Stomach (tissue), 8 donors: ENCODE measurements at regions not wholly inside any gene's neighbourhood (a gene's known extent, or its start where the extent isn't known, plus 50 kb on each side); places are given as distances from the start of the nearest gene placed in this dataset.

Experiments used
- DNase-seq, 2 donors: peaks; one replicate each; pipeline versions ENCODE4 v3.0.0 to v3.0.0-alpha.2; 2013 to 2019
- H3K27ac ChIP-seq, 5 donors: fragments of 200-600 bp in 4 of 5; sonication (generic) in 4 of 5; one replicate each; pipeline ENCODE4 v1.5.1; 2013 to 2019; ENCODE audit warnings: mild to moderate bottlenecking in 1 of 5, moderate library complexity in 1 of 5
- H3K27me3 ChIP-seq, 3 donors: fragments of 200-600 bp; sonication (generic); one replicate each; pipeline ENCODE4 v1.5.1; 2017 to 2019; ENCODE audit warnings: mixed run types in 1 of 3
- H3K36me3 ChIP-seq, 4 donors: fragments of 200-600 bp; sonication (generic); 1 replicate in 3 of 4; 2 replicates in 1 of 4; pipeline ENCODE4 v1.5.1; 2016 to 2019
- H3K4me1 ChIP-seq, 4 donors: fragments of 200-600 bp; sonication (generic); one replicate each; pipeline ENCODE4 v1.5.1; 2016 to 2019
- H3K4me3 ChIP-seq, 4 donors: fragments of 200-600 bp; sonication (generic) in 3 of 4; one replicate each; pipeline ENCODE4 v1.5.1; 2016 to 2019; ENCODE audit warnings: mild to moderate bottlenecking in 1 of 4
- H3K9me3 ChIP-seq, 4 donors: fragments of 200-600 bp; sonication (generic); one replicate each; pipeline ENCODE4 v1.5.1; 2016 to 2019
- CTCF ChIP-seq, 7 experiments: fragments of 450-650 bp in 4 of 7; fragments of 200-600 bp in 3 of 7; sonication (generic) in 3 of 7; IDR thresholded peaks; one replicate each; pipeline ENCODE4 v1.5.1; 2016 to 2019; ENCODE audit warnings: antibody characterized with exemption in 7 of 7, control low read depth in 2 of 7, mild to moderate bottlenecking in 1 of 7
- EP300 ChIP-seq: sonication (generic); formaldehyde crosslinking; IDR thresholded peaks from one replicate; pipeline ENCODE4 v1.6.1; 2017; ENCODE audit warnings: antibody characterized with exemption
- POLR2A ChIP-seq, 4 donors: fragments of 450-650 bp; IDR thresholded peaks; one replicate each; pipeline ENCODE4 v1.6.1; 2016; ENCODE audit warnings: antibody characterized with exemption in 4 of 4, control low read depth in 2 of 4, mild to moderate bottlenecking in 1 of 4, moderate library complexity in 1 of 4
- POLR2AphosphoS5 ChIP-seq, 3 donors: sonication (generic); formaldehyde crosslinking; IDR thresholded peaks; one replicate each; pipeline ENCODE4 v1.6.1; 2016; ENCODE audit warnings: antibody characterized with exemption in 3 of 3
- WGBS, 5 donors: extraction: QIAGEN DNeasy Blood & Tissue Kit in 3 of 5; methylation state at CpG; one replicate each; pipeline versions ENCODE4 v1.1.5 to v1.1.7; 2013 to 2018; 5-methylcytosine and 5-hydroxymethylcytosine counted together
- intact Hi-C: fragments of 100-400 bp; cut with DNase I; formaldehyde crosslinking; loops from one replicate; pipeline ENCODE4 v1.15.1; 2023; ENCODE audit warnings: low total_unique reads
- donor health status: healthy with polysubstance abuse.
- donor health status: Bipolar disorder and iron deficiency.
- donor health status: healthy.

GRCh38 chr1:43024905-43025304, 66.2 kb upstream of the SLC2A1 start:
- H3K4me3 ChIP-seq, result no peak overlapping the region
- no peak overlapping the region for H3K27ac ChIP-seq
- WGBS, 5 donors, result 76 to 89% (median 79%) methylated on average over 7 of the region's 7 CpGs
- intact Hi-C loops, result no loop called here
- no peak for TF ChIP-seq POLR2A (IDR thresholded peaks at IDR 0.05)
- TF ChIP-seq POLR2AphosphoS5 (IDR thresholded peaks at IDR 0.05), result no peak
- no peak for TF ChIP-seq CTCF (IDR thresholded peaks at IDR 0.05)
- TF ChIP-seq EP300, result no peak
- H3K36me3 ChIP-seq, result no peaks in the 10 kb centered on the region
- no peak for DNase-seq
- no peaks in the 10 kb centered on the region for H3K4me1 ChIP-seq
- no peaks in the 10 kb centered on the region for H3K9me3 ChIP-seq
- H3K27me3 ChIP-seq, result no peaks in the 10 kb centered on the region

GRCh38 chr1:43021547-43022474, 63.1 kb upstream of the SLC2A1 start:
- H3K4me3 ChIP-seq, result no peak overlapping the region

DNA sequence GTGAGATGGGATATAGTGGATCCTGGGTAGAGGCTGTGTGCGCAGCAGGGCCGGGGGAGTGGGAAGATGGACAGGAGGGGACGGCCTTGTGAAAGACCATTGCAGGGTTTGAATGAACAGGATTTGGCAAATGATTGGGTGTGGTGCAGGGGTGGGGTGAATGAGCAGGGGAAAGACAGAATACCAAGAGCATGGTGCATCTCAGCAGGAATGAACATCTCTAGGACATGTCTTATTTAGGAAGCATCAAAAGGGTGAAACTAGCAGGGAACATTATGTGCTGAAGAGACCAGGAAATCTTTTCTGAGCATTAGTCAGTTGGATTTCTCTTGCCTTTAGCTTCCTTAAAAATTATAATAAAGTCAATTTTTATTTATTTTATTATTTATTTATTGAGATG, 60.6 kb upstream of the SLC2A1 start:
- H3K9me3 ChIP-seq, result no peaks in the 10 kb centered on the region
- no peaks in the 10 kb centered on the region for H3K4me1 ChIP-seq
- H3K36me3 ChIP-seq, result no peaks in the 10 kb centered on the region
- intact Hi-C loops, result no loop called here
- 93 to 98% (median 96%) methylated on average over 3 of the region's 3 CpGs for WGBS, 5 donors
- no peak overlapping the region for H3K27ac ChIP-seq
- H3K27me3 ChIP-seq, result no peaks in the 10 kb centered on the region
- TF ChIP-seq POLR2A (IDR thresholded peaks at IDR 0.05) (no peak), POLR2AphosphoS5 (IDR thresholded peaks at IDR 0.05) (no peak), EP300 (no peak), CTCF (IDR thresholded peaks at IDR 0.05) (no peak)
- no peak for DNase-seq
- no peak overlapping the region for H3K4me3 ChIP-seq

More at GRCh38 chr1:43021547-43022474, 63.1 kb upstream of the SLC2A1 start:
- 80 to 90% (median 88%) methylated on average over 13 to 14 of the region's 14 CpGs for WGBS, 5 donors
- Histone ChIP-seq H3K4me1 (no peaks in the 10 kb centered on the region), H3K27ac (no peak overlapping the region), H3K9me3 (no peaks in the 10 kb centered on the region), H3K27me3 (no peaks in the 10 kb centered on the region), H3K36me3 (no peaks in the 10 kb centered on the region)
- no peak for DNase-seq
- TF ChIP-seq EP300 (no peak), CTCF (IDR thresholded peaks at IDR 0.05) (no peak), POLR2AphosphoS5 (IDR thresholded peaks at IDR 0.05) (no peak)
- intact Hi-C loops, result no loop called here

DNA sequence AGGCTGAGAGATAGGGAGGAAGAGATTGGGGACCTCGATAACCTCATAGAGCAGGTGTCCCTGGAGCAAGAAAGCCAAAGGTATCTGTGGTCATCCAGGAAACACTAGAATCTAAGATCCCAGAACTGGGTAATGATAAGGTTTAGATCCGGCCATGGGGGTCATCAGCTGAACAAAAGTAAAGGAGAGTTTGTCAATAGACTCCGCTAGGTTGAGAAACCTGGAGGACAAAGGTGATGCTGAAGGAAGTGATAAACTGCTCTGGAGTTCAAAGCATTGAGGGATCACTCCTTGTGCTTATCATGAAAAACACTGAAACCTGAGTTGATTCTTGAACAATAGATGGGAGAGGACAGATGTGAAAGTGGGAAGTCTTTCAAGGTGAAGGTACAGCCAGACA, 59.5 kb upstream of the SLC2A1 start:
- intact Hi-C loops, result no loop called here
- no peak overlapping the region for H3K27ac ChIP-seq
- no peaks in the 10 kb centered on the region for H3K9me3 ChIP-seq
- 65 to 85% (median 68%) methylated on average over 3 of the region's 3 CpGs for WGBS, 5 donors
- no peaks in the 10 kb centered on the region for H3K27me3 ChIP-seq
- DNase-seq, result no peak
- no peaks in the 10 kb centered on the region for H3K36me3 ChIP-seq
- no peaks in the 10 kb centered on the region for H3K4me1 ChIP-seq
- no peak overlapping the region for H3K4me3 ChIP-seq
- TF ChIP-seq EP300 (no peak), POLR2A (IDR thresholded peaks at IDR 0.05) (no peak), POLR2AphosphoS5 (IDR thresholded peaks at IDR 0.05) (no peak), CTCF (IDR thresholded peaks at IDR 0.05) (no peak)
